ENCODE measurements at regions not wholly inside any gene's neighbourhood (a gene's known extent, or its start where the extent isn't known, plus 50 kb on each side); places are given as distances from the start of the nearest gene placed in this dataset.

DNA sequence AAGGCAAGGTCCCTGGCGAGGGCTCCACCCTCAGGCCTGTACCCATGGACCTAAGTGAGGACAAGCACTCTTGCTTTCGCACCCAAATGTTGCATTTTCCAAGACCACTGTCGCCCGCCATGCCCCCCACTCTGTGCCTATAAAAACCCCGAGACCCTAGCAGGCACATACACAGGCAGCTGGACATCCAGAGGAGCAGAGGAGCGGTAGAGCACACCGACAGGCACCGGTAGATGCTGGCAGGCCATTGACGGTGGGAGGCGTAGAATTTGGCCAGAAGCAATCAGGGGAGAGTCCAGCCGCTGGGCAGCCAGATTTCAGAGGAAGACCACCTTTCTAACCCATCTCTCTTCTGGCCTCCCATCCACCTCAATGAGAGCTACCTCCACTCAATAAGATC lies 715.2 kb upstream of the AADAT start:
- TF ChIP-seq POLR2A (IDR thresholded peaks at IDR 0.05; ENCODE audit: low read length) (no peak), RARB (CRISPR knock-in tag; IDR thresholded peaks at IDR 0.05) (no peak), REST (IDR thresholded peaks at IDR 0.05) (no peak), EP300 (IDR thresholded peaks at IDR 0.05) (no peak), MYC (IDR thresholded peaks at IDR 0.05; ENCODE audit: borderline replicate concordance, low read length) (no peak), NPAS2 (CRISPR knock-in tag; IDR thresholded peaks at IDR 0.05; ENCODE audit: borderline replicate concordance) (no peak), ZNF302 (CRISPR knock-in tag; IDR thresholded peaks at IDR 0.05) (no peak), CTCF (IDR thresholded peaks at IDR 0.05) (no peak), GATA3 (IDR thresholded peaks at IDR 0.05; ENCODE audit: borderline replicate concordance) (no peak)
- TF ChIP-seq, protein P1, sequence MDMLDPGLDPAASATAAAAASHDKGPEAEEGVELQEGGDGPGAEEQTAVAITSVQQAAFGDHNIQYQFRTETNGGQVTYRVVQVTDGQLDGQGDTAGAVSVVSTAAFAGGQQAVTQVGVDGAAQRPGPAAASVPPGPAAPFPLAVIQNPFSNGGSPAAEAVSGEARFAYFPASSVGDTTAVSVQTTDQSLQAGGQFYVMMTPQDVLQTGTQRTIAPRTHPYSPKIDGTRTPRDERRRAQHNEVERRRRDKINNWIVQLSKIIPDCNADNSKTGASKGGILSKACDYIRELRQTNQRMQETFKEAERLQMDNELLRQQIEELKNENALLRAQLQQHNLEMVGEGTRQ (IDR thresholded peaks at IDR 0.05) = no peak

Measured in A549 (cell line).